RPMI7951 (cell line): ENCODE measurements at regions not wholly inside any gene's neighbourhood (a gene's known extent, or its start where the extent isn't known, plus 50 kb on each side); places are given as distances from the start of the nearest gene placed in this dataset.

Source experiments
- DNase-seq: peaks from one replicate; pipeline ENCODE4 v3.0.0-alpha.2; 2012; ENCODE audit warnings: low read depth

GRCh38 chr18:14031053-14031452 lies 101.2 kb downstream of the ZNF519 start:
- DNase-seq, result no peak

DNA sequence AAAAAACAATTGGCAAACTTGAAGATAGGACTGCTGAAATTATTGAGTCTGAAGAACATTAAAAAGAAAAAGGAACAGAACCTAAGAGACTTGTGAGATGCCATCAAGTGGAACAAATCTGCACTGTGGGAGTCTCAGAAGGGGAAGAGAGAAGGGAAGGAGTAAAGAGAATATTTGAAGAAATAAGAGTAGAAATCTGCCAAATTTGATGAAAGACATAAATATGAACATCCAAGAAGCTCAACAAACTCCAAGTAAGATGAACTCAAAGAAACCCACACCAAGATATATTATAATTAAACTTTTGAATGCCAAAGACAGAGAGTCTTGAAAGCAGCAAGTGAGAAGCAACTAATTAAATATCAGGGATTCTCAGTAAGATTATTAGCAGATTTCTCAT lies 102.7 kb downstream of the ZNF519 start:
- DNase-seq, result no peak

- no peak for DNase-seq
These were observed 106.0 kb downstream of the ZNF519 start for GRCh38 chr18:14026199-14026598.

GRCh38 chr18:14025306-14025940 lies 106.8 kb downstream of the ZNF519 start:
- no peak for DNase-seq

- DNase-seq, result no peak
These were observed 100.1 kb upstream of the MC2R start for GRCh38 chr18:14015416-14015815.

DNA sequence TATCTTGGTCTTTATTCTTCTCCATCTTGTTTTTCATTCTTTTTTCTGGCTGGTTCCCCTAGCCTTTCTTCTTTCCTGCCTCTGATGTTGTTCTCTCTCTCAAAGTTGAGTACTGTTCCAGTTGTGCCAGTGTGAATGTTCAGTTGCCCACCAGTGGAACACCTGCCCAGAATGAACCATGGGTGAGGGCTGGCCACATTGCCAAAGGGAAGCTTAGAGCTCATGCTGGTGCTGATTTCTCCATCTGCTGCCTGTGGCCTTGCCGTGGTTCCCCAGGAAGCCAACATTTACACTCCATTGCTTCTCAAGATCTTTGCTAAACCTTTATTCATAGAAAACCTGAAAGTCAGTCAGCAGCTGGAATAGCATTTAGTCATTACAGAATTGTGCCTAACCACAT lies 99.1 kb upstream of the MC2R start:
- DNase-seq, result no peak

DNA sequence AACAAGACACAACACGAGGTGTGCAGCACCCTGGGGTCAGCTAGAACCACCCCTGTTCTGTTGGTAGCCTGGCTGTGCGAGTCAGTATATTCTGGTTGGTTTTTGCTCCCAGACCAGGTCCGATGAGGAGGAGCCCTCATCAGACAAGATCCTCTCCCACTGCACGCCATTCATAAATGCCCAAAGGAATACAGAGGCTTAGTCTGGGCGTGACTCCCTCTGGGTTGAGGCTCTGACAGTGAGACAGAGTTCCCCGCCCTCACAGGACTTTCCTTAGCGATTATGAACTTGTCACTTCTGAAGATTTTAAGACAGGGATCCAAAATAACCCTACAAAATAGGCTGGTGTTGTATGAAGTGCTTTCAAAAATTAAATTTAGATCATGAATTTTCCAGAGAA lies 85.5 kb upstream of the MC2R start:
- DNase-seq, result no peak

DNA sequence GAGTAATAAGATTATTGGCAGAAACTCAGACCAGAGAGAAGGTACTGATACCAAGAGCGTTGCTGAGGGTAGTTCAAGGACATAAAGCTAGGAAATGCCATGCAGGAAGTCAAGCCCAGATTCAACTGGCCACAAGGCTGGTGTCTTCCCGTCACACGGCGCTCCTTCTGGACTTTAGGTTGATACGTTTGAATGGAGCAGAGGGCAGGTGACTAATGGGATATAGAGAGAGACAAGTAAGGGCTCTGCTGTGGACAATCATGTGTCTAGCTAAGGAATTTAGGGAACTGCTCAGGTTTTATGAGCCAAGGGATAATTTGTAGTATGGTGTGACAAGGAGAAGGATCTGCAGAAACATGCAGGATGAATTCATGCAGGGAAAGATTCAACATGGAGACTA lies 83.9 kb upstream of the MC2R start:
- no peak for DNase-seq

GRCh38 chr18:13998571-13998970 lies 83.2 kb upstream of the MC2R start:
- no peak for DNase-seq

DNA sequence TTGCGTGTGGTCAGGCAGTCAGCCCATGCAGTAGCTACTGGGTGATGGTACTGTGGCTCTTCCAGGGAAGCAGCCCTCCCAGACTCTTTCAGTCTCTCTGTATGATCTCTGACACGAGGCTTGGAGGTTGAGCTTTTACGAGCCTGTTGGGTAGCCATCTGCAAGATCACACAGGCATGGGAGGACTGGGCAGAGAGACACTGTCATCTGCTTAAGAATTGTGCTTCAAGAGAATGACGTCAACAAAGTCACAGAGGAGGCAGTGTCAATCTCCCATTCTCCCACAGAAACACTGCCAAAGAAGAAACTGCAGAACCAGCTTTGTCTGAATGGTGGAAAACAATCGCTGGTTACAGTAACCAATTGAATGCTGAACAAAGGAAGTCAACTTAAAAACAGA lies 78.4 kb upstream of the MC2R start:
- peak; percentile 10 for DNase-seq

DNA sequence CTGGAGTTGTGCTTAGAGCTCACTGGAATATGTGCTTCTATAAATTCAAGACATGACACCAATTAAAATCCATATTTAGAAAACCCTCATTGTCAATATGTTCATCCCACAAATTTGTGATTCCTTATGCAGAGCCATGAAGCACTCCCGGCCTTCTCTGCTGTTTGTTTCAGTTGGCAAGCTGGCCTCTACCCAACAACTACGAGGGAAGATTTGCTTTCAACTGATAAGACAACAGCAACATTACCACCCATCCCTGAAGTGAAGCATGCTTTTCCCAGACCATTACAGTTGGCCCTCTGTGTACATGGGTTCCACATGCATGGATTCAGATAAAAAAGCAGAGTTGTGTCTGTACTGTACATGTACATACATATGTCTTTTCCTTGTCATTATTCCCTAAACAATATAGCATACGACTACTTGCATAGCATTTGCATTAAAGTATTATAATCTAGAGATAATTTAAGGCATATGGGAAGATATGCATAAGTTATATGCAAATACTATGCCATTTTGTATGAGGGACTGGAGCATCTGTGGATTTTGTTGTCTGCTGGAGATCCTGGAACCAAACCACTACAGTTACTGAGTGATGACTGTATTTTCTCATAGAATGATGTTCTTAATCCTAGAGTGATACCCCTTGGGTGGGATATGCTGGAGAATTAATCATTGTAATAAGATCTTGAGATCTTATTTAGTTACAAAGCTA lies 77.6 kb upstream of the MC2R start:
- no peak for DNase-seq

DNA sequence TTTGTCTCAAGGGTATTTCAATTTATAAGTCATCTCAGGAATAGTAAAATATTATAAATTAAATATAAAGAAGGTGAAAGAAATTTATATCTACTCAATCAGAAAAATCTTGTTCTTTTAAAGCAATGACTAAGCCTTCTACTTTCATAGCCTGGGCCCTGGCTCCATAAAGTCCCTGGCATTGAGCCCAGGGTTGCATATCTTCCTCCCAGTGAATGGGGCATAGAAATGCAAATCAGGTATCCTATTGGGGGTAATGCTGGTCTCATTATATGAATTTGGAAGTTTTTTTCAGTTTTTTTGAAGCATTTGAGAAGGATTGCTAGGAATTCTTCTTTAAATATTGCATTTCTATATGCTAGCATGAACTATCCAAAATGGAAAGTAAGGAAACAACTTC lies 73.9 kb upstream of the MC2R start:
- no peak for DNase-seq

DNA sequence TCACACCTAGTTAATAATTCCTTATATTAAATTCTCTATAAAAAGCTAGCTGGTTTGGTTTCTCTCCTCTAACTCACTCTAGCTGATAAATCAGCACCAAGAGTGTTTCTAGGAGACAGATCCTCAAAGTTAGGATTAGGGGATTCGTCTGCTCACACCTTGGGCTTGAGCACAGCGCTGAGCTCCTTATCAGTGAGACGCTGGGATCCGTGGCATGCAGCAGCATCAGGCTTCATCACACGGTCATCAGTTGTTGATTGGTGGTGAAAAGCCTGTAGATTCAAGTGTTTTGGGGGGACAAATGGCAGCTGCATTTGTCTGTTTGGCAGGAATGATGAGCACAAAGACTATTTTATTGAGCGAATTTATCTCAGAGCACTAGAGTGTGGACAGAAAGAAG lies 72.6 kb upstream of the MC2R start:
- no peak for DNase-seq

DNA sequence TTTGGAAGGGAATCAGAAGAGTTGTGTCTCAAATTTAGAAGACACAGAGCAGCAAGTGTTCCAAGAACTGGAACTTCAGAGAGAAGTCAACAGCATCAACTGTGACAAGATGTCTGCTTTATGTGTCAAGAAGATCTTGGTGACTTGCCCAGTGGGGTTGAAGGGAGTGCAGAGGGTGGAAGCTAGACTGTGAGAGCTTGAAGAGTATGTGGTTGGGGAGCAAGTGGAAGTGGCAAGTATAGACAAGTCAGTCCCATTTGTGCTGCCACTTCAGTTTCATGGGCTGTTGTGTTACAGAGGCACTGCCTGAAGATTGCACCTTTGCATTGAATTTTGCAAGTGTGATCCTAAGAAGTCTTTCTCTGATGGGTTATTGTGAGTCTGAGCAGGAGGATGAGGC lies 68.7 kb upstream of the MC2R start:
- no peak for DNase-seq

DNA sequence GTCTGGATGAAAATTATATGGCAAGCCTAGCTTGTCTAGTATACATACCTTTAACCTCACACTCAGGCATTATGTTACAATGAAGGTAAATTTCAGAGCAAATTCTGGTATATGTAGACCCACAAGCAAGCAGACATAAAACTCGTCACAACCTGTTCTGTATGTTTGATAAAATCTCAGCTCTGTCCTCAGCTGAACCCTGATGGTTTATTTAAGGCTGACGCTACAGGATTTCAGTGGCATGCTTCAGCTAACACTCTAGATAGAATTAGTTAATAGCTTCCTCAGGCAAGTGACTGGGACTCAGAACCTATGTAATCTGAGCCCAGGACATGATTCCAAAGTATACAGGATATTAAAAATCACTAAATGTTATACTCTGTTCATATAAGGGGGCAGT lies 68.2 kb upstream of the MC2R start:
- DNase-seq, result no peak

DNA sequence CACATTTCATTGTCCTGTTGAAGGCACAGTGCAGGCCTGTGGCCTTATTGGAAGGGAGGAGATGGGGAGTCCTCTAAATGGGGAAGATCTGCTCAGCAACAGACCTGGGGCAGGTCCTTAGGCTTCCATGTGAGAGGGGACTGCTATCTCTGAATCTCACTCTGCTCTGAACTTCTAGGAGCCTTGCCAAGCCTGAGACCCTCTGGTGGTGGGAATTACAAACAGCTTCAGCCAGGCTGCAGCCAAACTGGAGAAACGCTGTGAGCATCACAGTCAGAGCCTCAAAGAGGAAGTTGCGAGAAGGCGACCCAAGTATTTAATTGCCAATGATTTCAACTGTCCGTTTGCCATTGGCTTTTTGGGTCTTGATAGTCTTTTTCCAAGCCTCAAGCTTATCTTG lies 66.8 kb upstream of the MC2R start:
- no peak for DNase-seq

GRCh38 chr18:13973061-13973575 lies 57.8 kb upstream of the MC2R start:
- DNase-seq, result no peak
